ENCODE measurements at regions not wholly inside any gene's neighbourhood (a gene's known extent, or its start where the extent isn't known, plus 50 kb on each side); places are given as distances from the start of the nearest gene placed in this dataset.

DNA sequence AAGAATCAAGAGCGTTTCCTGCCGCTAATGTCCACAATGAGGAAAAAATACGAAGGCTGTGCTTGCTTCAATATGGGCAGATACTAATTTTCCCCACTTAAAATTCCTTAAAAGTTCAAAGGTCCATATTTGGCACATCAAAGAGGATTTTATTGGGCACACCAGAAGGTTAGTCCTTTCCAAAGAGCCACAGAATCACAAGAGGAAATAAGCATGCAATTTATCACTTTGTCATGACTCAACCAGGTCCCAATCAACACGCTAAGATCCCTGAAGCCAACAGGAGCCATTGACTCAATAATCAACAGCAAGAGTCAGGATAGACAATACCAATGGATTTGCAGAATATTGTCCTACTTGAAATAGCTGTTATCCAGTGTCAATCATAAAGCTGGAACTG lies 80.6 kb downstream of the MAP1LC3B2 start:
- no peaks in the 10 kb centered on the region for H3K9me3 ChIP-seq
- TF ChIP-seq, protein P1, sequence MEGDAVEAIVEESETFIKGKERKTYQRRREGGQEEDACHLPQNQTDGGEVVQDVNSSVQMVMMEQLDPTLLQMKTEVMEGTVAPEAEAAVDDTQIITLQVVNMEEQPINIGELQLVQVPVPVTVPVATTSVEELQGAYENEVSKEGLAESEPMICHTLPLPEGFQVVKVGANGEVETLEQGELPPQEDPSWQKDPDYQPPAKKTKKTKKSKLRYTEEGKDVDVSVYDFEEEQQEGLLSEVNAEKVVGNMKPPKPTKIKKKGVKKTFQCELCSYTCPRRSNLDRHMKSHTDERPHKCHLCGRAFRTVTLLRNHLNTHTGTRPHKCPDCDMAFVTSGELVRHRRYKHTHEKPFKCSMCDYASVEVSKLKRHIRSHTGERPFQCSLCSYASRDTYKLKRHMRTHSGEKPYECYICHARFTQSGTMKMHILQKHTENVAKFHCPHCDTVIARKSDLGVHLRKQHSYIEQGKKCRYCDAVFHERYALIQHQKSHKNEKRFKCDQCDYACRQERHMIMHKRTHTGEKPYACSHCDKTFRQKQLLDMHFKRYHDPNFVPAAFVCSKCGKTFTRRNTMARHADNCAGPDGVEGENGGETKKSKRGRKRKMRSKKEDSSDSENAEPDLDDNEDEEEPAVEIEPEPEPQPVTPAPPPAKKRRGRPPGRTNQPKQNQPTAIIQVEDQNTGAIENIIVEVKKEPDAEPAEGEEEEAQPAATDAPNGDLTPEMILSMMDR (IDR thresholded peaks at IDR 0.05; ENCODE audit: low read depth, low read length): no peak
- H3K4me1 ChIP-seq: no peaks in the 10 kb centered on the region
- H3K4me3 ChIP-seq (ENCODE audit: low read depth, low read length): no peak overlapping the region
- H3K36me3 ChIP-seq: no peaks in the 10 kb centered on the region
- no peak for DNase-seq
- H3K27me3 ChIP-seq: no peaks in the 10 kb centered on the region

DNA sequence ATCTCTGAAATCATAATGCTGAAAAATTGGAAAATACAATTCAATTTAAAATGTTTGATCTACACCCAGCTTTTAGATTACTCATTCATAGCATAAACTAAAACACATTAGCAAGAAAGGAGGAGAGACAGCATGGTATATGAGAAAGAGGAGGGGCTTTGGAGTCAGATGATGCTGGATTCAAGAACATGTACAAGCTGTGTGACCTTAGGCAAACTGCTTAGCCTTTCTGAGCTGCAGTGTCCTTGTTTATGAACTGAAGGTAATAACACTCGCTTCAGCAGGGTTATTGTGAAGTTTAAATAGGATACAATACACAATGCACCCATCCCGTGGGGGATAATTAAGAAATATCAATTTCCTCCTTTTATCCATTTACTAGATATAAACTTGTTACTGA lies 79.2 kb downstream of the MAP1LC3B2 start:
- Histone ChIP-seq H3K27me3 (no peaks in the 10 kb centered on the region), H3K4me3 (ENCODE audit: low read depth, low read length) (no peak overlapping the region), H3K9me3 (no peaks in the 10 kb centered on the region), H3K36me3 (no peaks in the 10 kb centered on the region), H3K4me1 (no peaks in the 10 kb centered on the region)
- TF ChIP-seq, protein P1 (IDR thresholded peaks at IDR 0.05; ENCODE audit: low read depth, low read length): no peak
- DNase-seq: no peak

DNA sequence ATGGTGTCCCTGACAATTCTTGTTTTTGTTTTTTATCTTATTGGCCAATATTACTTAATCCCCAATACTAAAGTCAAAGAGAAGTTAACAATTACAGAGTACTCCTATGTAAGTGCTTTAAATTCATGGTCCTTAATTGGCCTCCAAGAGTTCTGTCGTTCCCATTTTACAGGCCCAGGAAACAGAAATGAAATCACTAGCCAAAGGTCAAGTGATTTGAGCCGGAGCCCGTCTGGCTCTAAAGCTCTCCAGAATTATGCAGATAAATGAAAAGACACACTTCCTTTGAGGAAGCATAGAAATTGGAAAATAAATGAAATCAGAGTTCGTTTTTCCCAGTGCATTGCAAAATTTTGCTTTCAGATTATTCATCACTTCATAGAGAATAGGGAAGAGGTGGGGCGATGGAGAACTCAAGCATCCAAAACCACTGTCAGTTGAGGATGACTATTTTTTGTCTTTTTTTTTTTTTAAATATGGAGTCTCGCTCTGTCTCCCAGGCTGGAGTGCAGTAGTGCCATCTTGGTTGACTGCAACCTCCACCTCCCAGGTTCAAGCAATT lies 78.5 kb downstream of the MAP1LC3B2 start:
- no peaks in the 10 kb centered on the region for H3K9me3 ChIP-seq
- H3K4me3 ChIP-seq (ENCODE audit: low read depth, low read length): no peak overlapping the region
- no peaks in the 10 kb centered on the region for H3K4me1 ChIP-seq
- TF ChIP-seq, protein P1 (IDR thresholded peaks at IDR 0.05; ENCODE audit: low read depth, low read length): no peak
- no peaks in the 10 kb centered on the region for H3K27me3 ChIP-seq
- no peaks in the 10 kb centered on the region for H3K36me3 ChIP-seq
- no peak for DNase-seq

DNA sequence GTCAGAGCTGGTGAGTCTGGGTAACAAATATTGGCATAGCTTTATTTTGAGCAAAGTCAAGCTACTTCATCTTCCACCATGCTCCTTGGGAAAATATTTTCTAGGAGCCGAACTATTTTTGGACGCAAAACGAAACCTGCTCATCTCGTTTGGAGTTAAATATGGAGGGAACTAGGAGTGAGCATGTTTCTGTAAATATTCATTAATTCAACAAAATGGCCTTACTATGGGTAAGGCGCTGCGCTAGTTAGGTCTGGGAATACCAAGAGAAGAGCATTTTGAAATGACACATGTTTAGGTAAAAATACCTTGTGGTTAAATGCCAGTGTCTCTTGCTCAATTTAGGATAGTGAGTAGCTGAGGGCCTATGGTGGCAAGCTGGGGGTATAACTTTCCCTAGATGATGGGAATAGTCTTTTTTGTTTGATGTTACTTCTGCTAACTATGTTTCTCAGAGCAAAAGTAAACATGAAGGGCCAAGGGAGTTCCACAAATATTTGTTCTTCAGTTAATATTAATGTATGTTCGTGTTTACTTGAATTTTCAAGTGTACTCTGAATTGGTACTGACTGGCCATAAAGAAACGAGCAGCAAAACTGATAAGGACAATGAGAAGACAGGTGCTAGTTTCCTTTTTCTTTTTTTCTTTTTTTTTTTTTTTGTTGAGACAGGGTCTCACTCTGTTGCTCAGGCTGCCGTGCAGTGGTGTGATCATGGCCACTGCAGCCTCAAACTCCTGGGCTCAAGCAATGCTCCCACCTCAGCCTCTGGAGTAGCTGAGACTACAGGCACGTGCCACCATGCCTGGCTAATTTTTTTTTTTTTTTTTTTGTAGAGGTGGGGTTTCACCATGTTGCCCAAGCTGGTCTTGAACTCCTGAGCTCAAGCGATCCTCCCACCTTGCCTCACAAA lies 77.7 kb downstream of the MAP1LC3B2 start:
- Histone ChIP-seq H3K9me3 (no peaks in the 10 kb centered on the region), H3K4me1 (no peaks in the 10 kb centered on the region), H3K27me3 (no peaks in the 10 kb centered on the region), H3K36me3 (no peaks in the 10 kb centered on the region), H3K4me3 (ENCODE audit: low read depth, low read length) (no peak overlapping the region)
- no peak for DNase-seq
- TF ChIP-seq, protein P1 (IDR thresholded peaks at IDR 0.05; ENCODE audit: low read depth, low read length): no peak

DNA sequence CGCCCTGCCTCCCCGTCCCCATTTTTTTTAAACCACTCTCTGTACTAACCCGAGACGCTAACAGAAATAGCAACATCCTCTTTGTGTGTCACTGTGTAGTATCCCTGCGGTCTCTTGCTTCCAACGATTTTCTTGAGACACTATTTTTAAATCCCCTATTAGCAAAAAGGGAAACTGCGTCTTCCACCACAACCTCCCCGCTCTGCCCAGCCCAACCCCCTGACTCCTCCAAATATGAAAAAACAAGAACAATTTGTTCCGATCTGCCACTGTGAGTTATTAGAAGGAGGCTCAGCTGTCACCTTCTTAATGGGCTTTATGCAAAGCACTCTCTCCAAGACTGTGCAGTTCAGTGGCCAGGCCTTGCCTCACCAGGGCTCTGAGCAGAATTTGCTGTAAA lies 76.3 kb downstream of the MAP1LC3B2 start:
- Histone ChIP-seq H3K27me3 (no peaks in the 10 kb centered on the region), H3K4me3 (ENCODE audit: low read depth, low read length) (no peak overlapping the region), H3K36me3 (no peaks in the 10 kb centered on the region), H3K9me3 (no peaks in the 10 kb centered on the region), H3K4me1 (no peaks in the 10 kb centered on the region)
- TF ChIP-seq, protein P1 (IDR thresholded peaks at IDR 0.05; ENCODE audit: low read depth, low read length): no peak
- DNase-seq: no peak

DNA sequence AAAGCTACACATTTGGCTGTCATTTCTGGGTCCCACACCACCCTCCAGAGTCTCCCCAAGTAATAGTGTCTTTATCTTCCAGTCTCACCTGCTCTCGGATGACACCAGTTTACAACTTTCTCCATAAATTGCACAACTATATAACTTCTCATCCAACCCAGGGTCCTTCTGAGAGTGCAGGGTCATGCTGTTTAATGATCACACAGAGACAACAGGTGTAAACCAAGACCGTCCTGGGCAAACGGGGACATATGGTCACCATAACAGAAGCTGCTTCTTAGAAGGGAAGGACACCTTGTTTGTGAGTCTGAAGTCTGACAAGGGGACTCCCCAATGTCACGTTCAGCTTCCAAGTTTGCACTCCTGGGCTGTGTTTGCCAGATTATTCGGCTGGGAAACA lies 74.3 kb downstream of the MAP1LC3B2 start:
- no peaks in the 10 kb centered on the region for H3K4me1 ChIP-seq
- no peaks in the 10 kb centered on the region for H3K36me3 ChIP-seq
- H3K4me3 ChIP-seq (ENCODE audit: low read depth, low read length): no peak overlapping the region
- DNase-seq: no peak
- no peaks in the 10 kb centered on the region for H3K9me3 ChIP-seq
- H3K27me3 ChIP-seq: no peaks in the 10 kb centered on the region
- TF ChIP-seq, protein P1 (IDR thresholded peaks at IDR 0.05; ENCODE audit: low read depth, low read length): no peak

Measured in BE2C (cell line).